22Rv1 (cell line): ENCODE measurements at regions not wholly inside any gene's neighbourhood (a gene's known extent, or its start where the extent isn't known, plus 50 kb on each side); places are given as distances from the start of the nearest gene placed in this dataset.

ENCODE experiments used
- H3K27ac ChIP-seq: fragments of 450-650 bp; 2 replicates; pipeline ENCODE4 v1.5.1; 2017
- CTCF ChIP-seq: fragments of 450-650 bp; IDR thresholded peaks from 2 replicates; pipeline ENCODE4 v1.5.1; 2017; ENCODE audit warnings: mild to moderate bottlenecking
- ZFX ChIP-seq: fragments of 450-650 bp; IDR thresholded peaks from 2 replicates; pipeline ENCODE4 v1.6.1; 2017; ENCODE audit warnings: antibody characterized with exemption, borderline replicate concordance

DNA sequence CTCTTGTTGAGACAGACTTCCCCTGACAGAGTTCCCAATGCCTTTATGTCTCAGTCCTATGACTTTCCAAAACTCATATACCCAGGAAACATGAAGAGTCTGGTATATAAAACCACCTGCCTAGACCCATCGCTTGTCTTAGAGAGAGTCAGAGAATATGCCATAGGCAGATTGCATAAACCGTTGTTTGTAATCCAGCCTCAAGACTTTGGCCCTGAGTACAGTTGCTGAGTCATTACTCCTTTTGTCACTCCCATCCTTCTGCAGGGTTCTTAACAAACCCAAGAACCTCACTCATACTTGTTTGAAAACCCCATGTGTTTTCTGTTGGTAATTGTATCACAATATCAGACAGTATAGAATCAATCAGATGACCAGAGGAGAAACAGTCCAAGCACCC lies 616.3 kb downstream of the SLCO4C1 start:
- H3K27ac ChIP-seq, result no peak overlapping the region
- TF ChIP-seq ZFX (no peak), CTCF (no peak)

DNA sequence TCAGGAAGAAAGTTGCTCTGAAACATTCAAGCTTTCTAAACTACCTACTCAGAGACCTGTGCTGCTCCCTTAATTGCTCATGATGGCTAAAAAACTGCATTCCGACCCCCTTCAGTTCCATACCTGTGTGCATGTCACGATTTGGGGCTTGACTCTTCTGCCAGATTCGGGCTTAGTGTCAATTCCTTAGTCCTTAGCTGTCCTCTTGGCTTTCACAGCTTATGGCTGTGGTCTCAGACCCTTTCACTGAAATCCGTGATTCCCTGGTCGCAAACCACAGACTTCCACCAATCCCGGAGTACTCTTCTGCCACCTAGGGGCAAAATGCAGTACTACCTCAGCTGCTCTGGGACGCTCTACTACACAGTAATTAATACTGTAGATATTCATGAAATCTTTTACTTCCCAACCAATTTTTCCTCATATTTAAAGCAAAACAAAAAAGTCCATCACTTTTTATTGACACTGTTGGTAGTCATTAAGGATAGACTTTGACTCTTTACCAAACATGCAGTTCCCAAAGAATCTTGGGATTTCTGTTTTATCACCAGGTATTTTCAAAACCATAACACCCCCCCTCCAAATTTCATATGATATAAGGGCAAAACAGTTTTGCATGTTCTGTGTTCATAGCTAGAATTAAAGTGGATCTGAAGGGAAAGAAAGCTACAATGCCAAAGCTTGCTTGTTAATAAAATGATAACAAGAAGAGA lies 617.4 kb downstream of the SLCO4C1 start:
- no peak overlapping the region for H3K27ac ChIP-seq

DNA sequence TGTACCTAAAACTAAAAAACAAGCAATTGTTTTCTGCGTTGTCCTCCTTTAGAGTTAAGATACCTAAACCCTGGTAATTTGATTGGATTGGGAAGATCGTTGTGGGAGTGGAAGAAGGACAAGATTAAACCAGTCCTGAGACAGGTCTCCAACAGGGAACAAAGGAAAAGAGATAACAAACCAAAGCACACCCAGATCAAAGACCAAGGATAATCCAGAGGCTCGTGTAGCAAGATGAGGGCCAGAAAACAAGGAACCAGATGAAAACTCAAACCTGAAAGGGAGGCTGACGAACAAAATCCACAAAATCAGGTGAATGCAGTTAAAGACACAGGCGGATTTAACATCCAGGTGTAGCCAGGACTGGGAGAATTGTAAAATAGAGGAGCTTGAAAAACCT lies 618.1 kb downstream of the SLCO4C1 start:
- TF ChIP-seq ZFX (no peak), CTCF (no peak)
- H3K27ac ChIP-seq, result no peak overlapping the region

More for the DNA sequence above, 617.4 kb downstream of the SLCO4C1 start:
- no peak for TF ChIP-seq ZFX
- TF ChIP-seq CTCF, result peak; percentile 93

DNA sequence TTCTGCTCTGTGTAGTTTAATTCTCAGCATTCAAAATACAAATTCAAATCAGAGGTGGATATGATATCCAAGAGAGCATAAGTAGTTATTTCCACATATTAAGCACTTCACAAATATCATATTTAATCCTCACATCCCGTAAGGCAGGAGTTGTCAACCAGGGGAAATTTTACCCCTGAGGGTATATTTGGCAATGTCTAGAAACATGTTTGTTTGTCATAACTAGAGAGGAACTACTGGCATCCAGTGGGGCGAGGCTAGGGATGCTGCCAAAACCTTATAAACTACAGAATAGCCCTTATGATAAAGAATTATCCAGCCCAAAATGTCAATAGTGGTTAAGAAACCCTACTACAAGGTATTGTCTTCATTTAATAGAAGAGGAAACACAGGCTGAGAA lies 619.4 kb downstream of the SLCO4C1 start:
- TF ChIP-seq CTCF, result no peak
- no peak for TF ChIP-seq ZFX
- H3K27ac ChIP-seq, result no peak overlapping the region

DNA sequence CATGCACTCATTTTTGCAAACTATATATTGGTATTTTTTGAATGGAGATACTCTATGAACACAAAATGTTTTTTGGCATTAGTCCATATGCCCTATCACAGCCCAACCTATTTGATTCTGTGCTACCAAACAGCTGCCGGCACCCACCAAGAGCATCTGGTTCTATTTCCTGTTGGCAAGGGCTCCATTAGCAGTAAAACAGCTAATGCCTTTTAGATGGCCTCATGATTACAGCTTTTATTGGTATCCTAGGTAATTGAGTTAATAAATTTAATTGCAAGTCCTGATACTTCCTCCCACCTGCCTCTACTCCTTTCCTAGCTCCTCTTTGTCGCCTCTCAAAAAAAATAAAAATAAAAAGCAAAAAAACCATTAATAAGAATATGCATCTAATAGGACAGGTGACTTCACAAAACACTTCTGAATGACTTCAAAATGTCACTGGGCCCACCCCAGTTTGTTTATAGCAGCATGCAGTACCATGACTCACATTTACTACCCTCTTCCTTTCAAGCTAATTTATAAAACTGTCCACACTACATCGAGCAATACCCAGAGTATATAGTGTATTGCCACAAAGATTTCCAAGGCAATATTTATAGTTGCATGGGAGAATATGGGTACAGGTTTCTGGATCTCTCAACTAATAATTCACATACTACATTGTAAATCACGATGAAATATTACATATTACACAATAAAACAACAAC lies 620.4 kb downstream of the SLCO4C1 start:
- no peak overlapping the region for H3K27ac ChIP-seq
- TF ChIP-seq ZFX, result no peak
- no peak for TF ChIP-seq CTCF

DNA sequence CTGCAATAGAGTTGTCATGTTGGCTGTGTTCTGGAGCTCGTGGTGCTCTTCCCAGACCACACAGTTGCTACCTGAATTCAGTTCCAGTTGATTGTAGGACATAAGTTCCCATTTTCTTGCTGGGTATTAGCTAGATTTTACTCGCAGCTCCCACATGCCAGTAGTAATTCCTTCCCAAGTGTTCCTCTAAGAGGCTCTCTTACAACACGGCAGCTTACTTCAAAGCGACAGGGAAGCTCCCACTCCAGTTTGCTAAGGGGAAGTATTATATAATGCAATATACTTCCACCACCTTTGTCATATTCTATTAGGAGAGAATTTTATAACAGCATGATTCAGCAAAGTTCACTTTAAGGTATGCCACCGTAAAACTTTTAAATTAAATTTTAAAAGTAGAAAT lies 623.0 kb downstream of the SLCO4C1 start:
- TF ChIP-seq CTCF, result no peak
- TF ChIP-seq ZFX, result no peak

DNA sequence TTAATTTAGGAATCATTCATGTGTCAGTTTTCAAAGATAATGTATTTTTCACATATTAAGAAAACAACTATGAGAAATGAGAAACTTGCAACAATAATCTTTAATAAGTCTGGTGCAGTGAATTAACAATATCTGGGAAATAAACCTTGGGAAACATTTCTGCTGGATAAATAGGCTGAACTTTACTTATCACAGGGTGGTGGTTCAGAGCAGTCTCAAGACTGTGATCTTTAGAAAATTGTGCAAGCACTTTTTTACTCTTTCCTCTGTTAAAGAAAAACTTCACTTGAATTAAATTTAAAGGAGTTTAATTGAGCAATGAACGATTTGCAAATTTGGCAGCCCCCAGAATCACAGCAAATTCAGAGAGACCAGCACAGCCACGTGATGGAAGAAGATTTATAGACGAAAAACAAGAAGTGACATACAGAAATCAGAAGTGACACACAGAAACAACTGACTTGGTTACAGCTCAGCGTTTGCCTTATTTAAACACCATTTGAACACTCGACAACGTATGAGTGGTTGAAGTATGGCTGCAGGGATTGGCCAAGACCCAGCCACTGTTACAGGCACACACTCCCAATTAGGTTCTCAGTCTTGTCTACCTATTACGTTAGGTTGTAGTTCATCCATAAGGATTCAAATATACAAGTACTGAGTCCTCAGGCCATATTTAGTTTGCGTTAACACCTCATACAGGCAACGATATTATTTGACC lies 631.9 kb downstream of the SLCO4C1 start:
- no peak for TF ChIP-seq ZFX
- no peak for TF ChIP-seq CTCF
- no peak overlapping the region for H3K27ac ChIP-seq

More for the DNA sequence above, 623.0 kb downstream of the SLCO4C1 start:
- H3K27ac ChIP-seq, result no peak overlapping the region
